Fibroblast of skin of left biceps (primary cell): ENCODE measurements at regions not wholly inside any gene's neighbourhood (a gene's known extent, or its start where the extent isn't known, plus 50 kb on each side); places are given as distances from the start of the nearest gene placed in this dataset.

Source experiments
- DNase-seq, 2 experiments: peaks; one replicate each; pipeline ENCODE4 v3.0.0-alpha.2; 2013; ENCODE audit warnings: low read depth in 2 of 2

GRCh38 chr2:81260320-81260719 is 955.8 kb upstream of the LRRTM1 start:
- DNase-seq = no peak

GRCh38 chr2:81250270-81250669 is 945.7 kb upstream of the LRRTM1 start:
- no peak for DNase-seq

- no peak for DNase-seq
Observed at GRCh38 chr2:81249152-81249551, 944.6 kb upstream of the LRRTM1 start.

GRCh38 chr2:81247648-81248047 is 943.1 kb upstream of the LRRTM1 start:
- no peak for DNase-seq

- DNase-seq = no peak
Observed at GRCh38 chr2:81242501-81242900, 937.9 kb upstream of the LRRTM1 start.

GRCh38 chr2:81238462-81238861 is 933.9 kb upstream of the LRRTM1 start:
- no peak for DNase-seq

- DNase-seq = no peak
Observed at GRCh38 chr2:81235601-81236000, 931.0 kb upstream of the LRRTM1 start.

- DNase-seq = no peak
Observed at GRCh38 chr2:81234711-81235110, 930.2 kb upstream of the LRRTM1 start.

GRCh38 chr2:81225756-81226155 is 921.2 kb upstream of the LRRTM1 start:
- DNase-seq = no peak

GRCh38 chr2:81213598-81213997 is 909.0 kb upstream of the LRRTM1 start:
- no peak for DNase-seq

- no peak for DNase-seq
Observed at GRCh38 chr2:81206216-81206615, 901.7 kb upstream of the LRRTM1 start.

GRCh38 chr2:81196933-81197628 is 892.5 kb upstream of the LRRTM1 start:
- no peak for DNase-seq

GRCh38 chr2:81196383-81196851 is 891.9 kb upstream of the LRRTM1 start:
- DNase-seq = no peak

- DNase-seq = no peak
Observed at GRCh38 chr2:81195774-81196382, 891.3 kb upstream of the LRRTM1 start.

- no peak for DNase-seq
Observed at GRCh38 chr2:81195017-81195773, 890.6 kb upstream of the LRRTM1 start.

GRCh38 chr2:81194581-81194980 is 890.0 kb upstream of the LRRTM1 start:
- DNase-seq = no peak

GRCh38 chr2:81194176-81194575 is 889.6 kb upstream of the LRRTM1 start:
- no peak for DNase-seq

- no peak for DNase-seq
Observed at GRCh38 chr2:81181845-81182244, 877.3 kb upstream of the LRRTM1 start.

GRCh38 chr2:81171447-81171846 is 866.9 kb upstream of the LRRTM1 start:
- no peak for DNase-seq

GRCh38 chr2:81163583-81163982 is 859.0 kb upstream of the LRRTM1 start:
- DNase-seq = no peak

GRCh38 chr2:81158505-81158904 is 854.0 kb upstream of the LRRTM1 start:
- DNase-seq = no peak

GRCh38 chr2:81148323-81148722 is 843.8 kb upstream of the LRRTM1 start:
- DNase-seq = no peak

- no peak for DNase-seq
Observed at GRCh38 chr2:81136296-81136695, 831.7 kb upstream of the LRRTM1 start.
